K562 (cell line): ENCODE measurements at regions not wholly inside any gene's neighbourhood (a gene's known extent, or its start where the extent isn't known, plus 50 kb on each side); places are given as distances from the start of the nearest gene placed in this dataset.

Experiments
- E2F6 ChIP-seq, 2 experiments: IDR thresholded peaks; 2 replicates each; pipeline ENCODE4 v1.6.1; 2011; ENCODE audit warnings: borderline replicate concordance in 1 of 2, control low read depth in 1 of 2, low read depth in 1 of 2, low read length in 1 of 2, mild to moderate bottlenecking in 1 of 2, mixed read lengths in 1 of 2, moderate library complexity in 1 of 2; ENCODE audit not compliant: insufficient read depth in 1 of 2, insufficient read length in 1 of 2, poor library complexity in 1 of 2, severe bottlenecking in 1 of 2; ENCODE audit errors: extremely low read depth in 1 of 2
- HDGF ChIP-seq: fragments of 450-650 bp; IDR thresholded peaks from 2 replicates; pipeline ENCODE4 v1.6.1; 2016
- HES1 ChIP-seq: fragments of 450-650 bp; IDR thresholded peaks from 2 replicates; pipeline ENCODE4 v1.6.1; 2016; ENCODE audit warnings: low read depth, mild to moderate bottlenecking, moderate library complexity
- MYC ChIP-seq, 2 experiments: fragments of 250-450 bp in 1 of 2; sonication (Bioruptor Pico) in 1 of 2; IDR thresholded peaks; 2 replicates each; pipeline versions ENCODE4 v1.5.1 to v1.6.1; 2012 to 2021; ENCODE audit warnings: low read depth in 2 of 2, borderline replicate concordance in 1 of 2, improper control_type of control experiment in 1 of 2, low read length in 1 of 2, mild to moderate bottlenecking in 1 of 2, moderate library complexity in 1 of 2
- PML ChIP-seq: IDR thresholded peaks from 2 replicates; pipeline ENCODE4 v1.6.1; 2012; ENCODE audit warnings: low read length, inconsistent platforms
- PRDM10 ChIP-seq: fragments of 450-650 bp; IDR thresholded peaks from 2 replicates; pipeline ENCODE4 v1.6.1; 2018; ENCODE audit not compliant: partially characterized antibody
- RCOR1 ChIP-seq, 2 experiments: IDR thresholded peaks; 2 replicates each; pipeline ENCODE4 v1.6.1; 2012; ENCODE audit warnings: low read depth in 2 of 2, low read length in 2 of 2, borderline replicate concordance in 1 of 2, improper control_type of control experiment in 1 of 2
- TEAD4 ChIP-seq, 2 experiments: sonication (generic) in 1 of 2; formaldehyde crosslinking in 1 of 2; IDR thresholded peaks; 2 replicates each; pipeline versions ENCODE4 v1.6.1 to v1.8.0; 2012 to 2022; ENCODE audit warnings: borderline replicate concordance in 1 of 2, inconsistent platforms in 1 of 2, low read length in 1 of 2, mild to moderate bottlenecking in 1 of 2, missing genetic modification reagents in 1 of 2
- ZNF282 ChIP-seq: sonication (generic); formaldehyde crosslinking; IDR thresholded peaks from 2 replicates; pipeline ENCODE4 v1.8.1; 2023; ENCODE audit warnings: missing genetic modification reagents
- ZNF655 ChIP-seq: fragments of 250-450 bp; sonication (Bioruptor Pico); IDR thresholded peaks from 2 replicates; pipeline ENCODE4 v1.5.0; 2021
- ZNF780A ChIP-seq: fragments of 250-450 bp; sonication (Bioruptor Pico); IDR thresholded peaks from 2 replicates; pipeline ENCODE4 v1.5.0; 2021; ENCODE audit warnings: mild to moderate bottlenecking

- TF ChIP-seq ZNF780A = no peak
- peak in 1 of 2 experiments; percentile 79; a peak in 2 of 4 replicates for TF ChIP-seq RCOR1 (IDR thresholded peaks at IDR 0.05; ENCODE audit: borderline replicate concordance in 1 of 2, low read depth in 2 of 2, low read length in 2 of 2)
- TF ChIP-seq HDGF = no peak
- TF ChIP-seq ZNF282 (CRISPR knock-in tag) = no peak
- TF ChIP-seq TEAD4 (IDR thresholded peaks at IDR 0.05; ENCODE audit: low read length) = peak; percentile 48
- TF ChIP-seq TEAD4 (CRISPR knock-in tag; IDR thresholded peaks at IDR 0.05; ENCODE audit: borderline replicate concordance) = no peak
- no peak for TF ChIP-seq PML
- peak; percentile 46 for TF ChIP-seq PRDM10
- no peak for TF ChIP-seq HES1
- TF ChIP-seq MYC (IDR thresholded peaks at IDR 0.05; ENCODE audit: low read depth, low read length) = no peak
- no peak for TF ChIP-seq MYC (CRISPR knock-in tag; IDR thresholded peaks at IDR 0.05; ENCODE audit: borderline replicate concordance, low read depth)
- TF ChIP-seq ZNF655 (CRISPR knock-in tag) = no peak
- no peak for TF ChIP-seq E2F6 (IDR thresholded peaks at IDR 0.05; ENCODE audit: borderline replicate concordance in 1 of 2, extremely low read depth in 1 of 2, insufficient read depth in 1 of 2, insufficient read length in 1 of 2, low read depth in 1 of 2, low read length in 1 of 2, poor library complexity in 1 of 2, severe bottlenecking in 1 of 2)
- TF ChIP-seq, all 486 proteins: peak for 10
These were observed 202.0 kb upstream of the LHX5 start (continued) for GRCh38 chr12:113673458-113674238.
